ENCODE measurements at regions not wholly inside any gene's neighbourhood (a gene's known extent, or its start where the extent isn't known, plus 50 kb on each side); places are given as distances from the start of the nearest gene placed in this dataset.

DNA sequence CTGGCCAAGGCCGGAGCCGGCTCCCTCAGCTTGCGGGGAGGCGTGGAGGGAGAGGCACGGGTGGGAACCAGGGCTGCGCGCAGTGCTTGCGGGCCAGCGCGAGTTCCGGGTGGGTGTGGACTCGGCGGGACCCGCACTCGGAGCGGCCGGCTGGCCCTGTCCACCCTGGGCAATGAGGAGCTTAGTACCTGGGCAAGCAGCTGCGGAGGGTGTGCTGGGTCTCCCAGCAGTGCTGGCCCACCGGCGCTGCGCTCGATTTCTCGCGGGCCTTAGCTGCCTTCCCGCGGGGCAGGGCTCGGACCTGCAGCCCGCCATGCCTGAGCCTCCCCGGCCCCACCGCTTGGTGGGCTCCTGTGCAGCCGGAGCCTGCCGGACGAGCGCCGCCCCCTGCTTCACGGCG is 91.4 kb upstream of the MAN1A1 start:
- intact Hi-C loops (cut with DNase I): no loop called here
- H3K27ac ChIP-seq: no peak overlapping the region
- no peak overlapping the region for H3K4me3 ChIP-seq
- H3K36me3 ChIP-seq (replicated peaks in 1 of 2; ENCODE audit: insufficient read depth in 1 of 2, low read depth in 2 of 2): no peaks in the 10 kb centered on the region
- no peaks in the 10 kb centered on the region for H3K9me3 ChIP-seq
- TF ChIP-seq POLR2A (IDR thresholded peaks at IDR 0.05) (no peak), CTCF (IDR thresholded peaks at IDR 0.05) (no peak)
- no peaks in the 10 kb centered on the region for H3K27me3 ChIP-seq
- no peak for DNase-seq
- H3K4me1 ChIP-seq: peaks cover 17% of the 10 kb centered on the region
- WGBS, 2 donors: 92 to 99% methylated on average over 7 to 26 of the region's 37 CpGs
- no peak for ATAC-seq

DNA sequence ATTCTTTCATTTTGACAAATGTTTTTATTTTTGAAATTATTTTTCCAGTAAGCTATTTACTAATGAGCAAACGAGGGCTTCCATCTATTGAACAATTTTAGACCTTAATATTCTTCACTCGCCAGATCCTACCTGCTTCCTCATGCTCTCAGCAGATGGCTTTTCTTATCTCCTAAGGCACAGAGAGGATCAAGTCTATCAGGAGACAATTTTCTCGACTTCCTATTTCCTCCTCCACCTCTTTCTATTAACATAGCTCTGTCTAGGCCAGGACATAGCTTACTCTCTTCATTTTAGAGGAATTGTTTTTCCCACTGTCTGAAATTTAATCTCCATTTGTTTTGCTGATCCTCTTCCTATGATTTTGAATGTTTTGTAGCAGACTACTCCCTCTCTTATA is 87.0 kb upstream of the MAN1A1 start:
- Histone ChIP-seq H3K36me3 (replicated peaks in 1 of 2; ENCODE audit: insufficient read depth in 1 of 2, low read depth in 2 of 2) (no peaks in the 10 kb centered on the region), H3K9me3 (no peaks in the 10 kb centered on the region), H3K27me3 (no peaks in the 10 kb centered on the region), H3K27ac (no peak overlapping the region), H3K4me3 (no peak overlapping the region), H3K4me1 (no peaks in the 10 kb centered on the region)
- no peak for TF ChIP-seq CTCF (IDR thresholded peaks at IDR 0.05)
- no peak for TF ChIP-seq POLR2A (IDR thresholded peaks at IDR 0.05)
- no peak for DNase-seq
- intact Hi-C loops (cut with DNase I): no loop called here
- 77 to 87% methylated on average over 3 of the region's 3 CpGs for WGBS, 2 donors
- ATAC-seq: no peak

DNA sequence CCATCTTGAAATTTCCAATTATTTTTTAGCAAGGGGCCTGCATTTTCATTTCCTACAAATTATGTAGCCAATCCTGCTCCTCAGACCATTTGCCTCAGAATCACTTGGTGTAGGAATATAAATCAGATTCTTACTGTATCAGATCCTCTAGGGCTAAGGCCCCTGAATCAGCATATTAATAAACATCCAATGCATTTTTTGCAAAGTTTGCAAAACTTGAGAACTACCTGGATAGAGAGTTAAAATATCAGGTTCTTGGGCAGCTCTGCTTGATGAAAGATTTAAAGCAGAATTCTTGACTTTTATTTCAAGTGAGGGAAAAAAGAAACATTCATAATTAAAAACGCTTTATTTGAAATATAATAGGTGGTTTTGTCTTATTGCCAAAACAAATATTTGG is 82.2 kb upstream of the MAN1A1 start:
- H3K4me3 ChIP-seq: no peak overlapping the region
- no peak for ATAC-seq
- WGBS, 2 donors: 55 to 73% methylated on average over 1 of the region's 1 CpG
- no peaks in the 10 kb centered on the region for H3K36me3 ChIP-seq (replicated peaks in 1 of 2; ENCODE audit: insufficient read depth in 1 of 2, low read depth in 2 of 2)
- no peaks in the 10 kb centered on the region for H3K9me3 ChIP-seq
- no peaks in the 10 kb centered on the region for H3K27me3 ChIP-seq
- no peak for DNase-seq
- intact Hi-C loops (cut with DNase I): no loop called here
- no peak overlapping the region for H3K27ac ChIP-seq
- H3K4me1 ChIP-seq: peaks cover 1% of the 10 kb centered on the region
- TF ChIP-seq POLR2A (IDR thresholded peaks at IDR 0.05) (no peak), CTCF (IDR thresholded peaks at IDR 0.05) (no peak)

GRCh38 chr6:119430805-119431204 is 81.2 kb upstream of the MAN1A1 start:
- 18 to 42% methylated on average over 1 of the region's 1 CpG for WGBS, 2 donors
- Histone ChIP-seq H3K9me3 (no peaks in the 10 kb centered on the region), H3K27ac (no peak overlapping the region), H3K4me3 (no peak overlapping the region), H3K36me3 (replicated peaks in 1 of 2; ENCODE audit: insufficient read depth in 1 of 2, low read depth in 2 of 2) (no peaks in the 10 kb centered on the region), H3K4me1 (peaks cover 5% of the 10 kb centered on the region), H3K27me3 (no peaks in the 10 kb centered on the region)
- intact Hi-C loops (cut with DNase I): no loop called here
- no peak for DNase-seq
- no peak for ATAC-seq
- TF ChIP-seq CTCF (IDR thresholded peaks at IDR 0.05) (no peak), POLR2A (IDR thresholded peaks at IDR 0.05) (no peak)

- TF ChIP-seq CTCF (IDR thresholded peaks at IDR 0.05) (no peak), POLR2A (IDR thresholded peaks at IDR 0.05) (no peak)
- intact Hi-C loops (cut with DNase I): no loop called here
- Histone ChIP-seq H3K4me3 (no peak overlapping the region), H3K9me3 (no peaks in the 10 kb centered on the region), H3K4me1 (peaks cover 5% of the 10 kb centered on the region), H3K27ac (no peak overlapping the region), H3K27me3 (no peaks in the 10 kb centered on the region), H3K36me3 (replicated peaks in 1 of 2; ENCODE audit: insufficient read depth in 1 of 2, low read depth in 2 of 2) (no peaks in the 10 kb centered on the region)
- ATAC-seq: no peak
- DNase-seq: no peak
Observed at GRCh38 chr6:119428633-119429032, 79.1 kb upstream of the MAN1A1 start.

Measured in body of pancreas (tissue), 4 donors.